Activated naive CD4-positive, alpha-beta T cell treated with anti-CD3 and anti-CD28 coated beads, Interleukin-2, amount 50 U/mL, for 72 hours (primary cell): ENCODE measurements at regions not wholly inside any gene's neighbourhood (a gene's known extent, or its start where the extent isn't known, plus 50 kb on each side); places are given as distances from the start of the nearest gene placed in this dataset.

Experiments used
- ATAC-seq, 2 donors: fragments of 150-1000 bp; cut with Tn5 transposase; 2 replicates each; pipeline ENCODE4 v1.10.0; 2021; ENCODE audit warnings: mild to moderate bottlenecking in 2 of 2, moderate library complexity in 2 of 2
- DNase-seq, 2 donors: peaks; one replicate each; pipeline ENCODE4 v3.0.0; 2021 to 2022; ENCODE audit warnings: low spot score in 2 of 2
- H3K27ac Mint-ChIP-seq, 2 donors: one replicate each; pipeline ENCODE4 v1.8.0; 2022; ENCODE audit warnings: mild to moderate bottlenecking in 2 of 2, mixed read lengths in 2 of 2
- H3K36me3 Mint-ChIP-seq, 2 donors: one replicate each; pipeline ENCODE4 v1.8.0; 2022; ENCODE audit warnings: mixed read lengths in 2 of 2
- H3K9me3 Mint-ChIP-seq, 2 donors: one replicate each; pipeline ENCODE4 v1.8.0; 2022; ENCODE audit warnings: mixed read lengths in 2 of 2

- no peak overlapping the region for H3K27ac Mint-ChIP-seq
- DNase-seq (no peak), ATAC-seq (no peak)
- peaks cover 14 to 17% of the 10 kb centered on the region in 2 donors for H3K9me3 Mint-ChIP-seq
- H3K36me3 Mint-ChIP-seq: no peaks in the 10 kb centered on the region
Observed at GRCh38 chr1:82689217-82689616, 888.5 kb downstream of the ADGRL2 start.

GRCh38 chr1:82686774-82687173 lies 886.0 kb downstream of the ADGRL2 start:
- ATAC-seq: no peak
- DNase-seq: no peak
- Mint-ChIP-seq H3K27ac (no peak overlapping the region), H3K9me3 (peaks cover 14 to 21% of the 10 kb centered on the region in 2 donors), H3K36me3 (no peaks in the 10 kb centered on the region)

DNA sequence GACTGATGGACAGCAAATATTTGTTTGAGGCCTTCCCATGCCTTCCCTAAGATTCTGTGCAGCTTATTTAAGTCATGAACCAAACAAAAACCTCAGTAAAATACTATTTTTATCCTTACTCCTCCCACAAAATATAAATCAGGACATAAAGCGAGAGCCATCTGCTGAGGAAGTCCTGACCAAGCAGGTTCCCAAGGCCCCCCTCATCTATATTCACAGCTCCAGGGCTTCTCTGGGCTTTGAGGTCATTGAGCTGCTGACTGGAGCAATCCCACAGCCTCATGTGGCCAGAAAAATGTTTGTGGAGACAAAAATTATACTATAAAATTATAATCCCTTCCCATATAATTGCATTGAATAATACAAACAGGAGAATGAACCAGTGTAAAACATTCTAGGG lies 846.2 kb downstream of the ADGRL2 start:
- no peaks in the 10 kb centered on the region for H3K9me3 Mint-ChIP-seq
- H3K27ac Mint-ChIP-seq: no peak overlapping the region
- ATAC-seq (no peak), DNase-seq (no peak)
- H3K36me3 Mint-ChIP-seq: no peaks in the 10 kb centered on the region

DNA sequence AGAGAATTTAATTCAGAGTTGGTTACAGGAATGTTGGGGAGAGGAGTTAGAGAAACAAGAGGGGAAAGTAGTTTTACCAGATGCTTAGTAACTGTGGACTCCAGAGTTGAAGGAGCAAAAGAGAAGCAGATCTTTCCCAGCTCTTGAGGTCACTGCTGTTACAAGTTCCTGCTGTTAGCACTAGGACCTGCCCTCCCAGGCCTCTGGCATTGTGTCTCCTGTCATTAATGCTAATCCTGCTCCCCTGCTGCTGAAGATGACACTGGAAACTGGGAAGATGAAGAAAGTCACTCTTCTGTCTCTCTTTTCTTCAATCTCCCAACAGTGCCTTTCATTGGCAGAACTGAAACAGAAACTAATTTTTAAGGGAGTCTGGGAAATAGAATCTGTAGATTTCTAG lies 845.6 kb downstream of the ADGRL2 start:
- no peak for DNase-seq
- Mint-ChIP-seq H3K36me3 (no peaks in the 10 kb centered on the region), H3K27ac (no peak overlapping the region), H3K9me3 (no peaks in the 10 kb centered on the region)
- no peak for ATAC-seq

- DNase-seq: no peak
- Mint-ChIP-seq H3K9me3 (no peaks in the 10 kb centered on the region), H3K36me3 (no peaks in the 10 kb centered on the region), H3K27ac (no peak overlapping the region)
- no peak for ATAC-seq
Observed at GRCh38 chr1:82644186-82644915, 843.6 kb downstream of the ADGRL2 start.

- no peak for DNase-seq
- Mint-ChIP-seq H3K9me3 (no peaks in the 10 kb centered on the region), H3K27ac (no peak overlapping the region), H3K36me3 (no peaks in the 10 kb centered on the region)
- no peak for ATAC-seq
Observed at GRCh38 chr1:82640352-82640751, 839.6 kb downstream of the ADGRL2 start.

- DNase-seq: no peak
Observed at GRCh38 chr1:82634266-82634665, 833.5 kb downstream of the ADGRL2 start.

DNA sequence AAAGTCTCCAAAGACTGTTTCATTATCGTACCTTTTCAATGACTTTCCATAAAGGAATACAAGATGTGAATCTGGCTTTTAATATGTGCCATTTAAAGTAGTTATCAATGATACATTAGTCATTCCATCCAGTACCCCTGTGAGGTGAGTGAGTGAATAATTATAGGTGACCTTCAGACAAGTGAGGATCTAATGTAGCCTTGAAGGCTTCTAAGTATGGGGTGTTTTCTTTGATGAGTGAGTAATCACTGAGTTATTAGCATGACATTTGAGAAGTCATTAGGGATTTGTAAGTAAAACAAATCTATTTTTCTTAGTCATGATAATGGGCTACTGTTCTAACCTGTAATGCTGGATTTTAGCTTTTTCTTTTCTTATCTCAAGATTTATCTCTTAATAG lies 831.4 kb downstream of the ADGRL2 start:
- H3K9me3 Mint-ChIP-seq: peaks cover 0 to 5% of the 10 kb centered on the region in 2 donors
- ATAC-seq (no peak), DNase-seq (no peak)
- H3K36me3 Mint-ChIP-seq: no peaks in the 10 kb centered on the region
- H3K27ac Mint-ChIP-seq: no peak overlapping the region

More at GRCh38 chr1:82634266-82634665, 833.5 kb downstream of the ADGRL2 start:
- ATAC-seq: no peak
- Mint-ChIP-seq H3K36me3 (no peaks in the 10 kb centered on the region), H3K9me3 (peaks cover 0 to 5% of the 10 kb centered on the region in 2 donors), H3K27ac (no peak overlapping the region)

DNA sequence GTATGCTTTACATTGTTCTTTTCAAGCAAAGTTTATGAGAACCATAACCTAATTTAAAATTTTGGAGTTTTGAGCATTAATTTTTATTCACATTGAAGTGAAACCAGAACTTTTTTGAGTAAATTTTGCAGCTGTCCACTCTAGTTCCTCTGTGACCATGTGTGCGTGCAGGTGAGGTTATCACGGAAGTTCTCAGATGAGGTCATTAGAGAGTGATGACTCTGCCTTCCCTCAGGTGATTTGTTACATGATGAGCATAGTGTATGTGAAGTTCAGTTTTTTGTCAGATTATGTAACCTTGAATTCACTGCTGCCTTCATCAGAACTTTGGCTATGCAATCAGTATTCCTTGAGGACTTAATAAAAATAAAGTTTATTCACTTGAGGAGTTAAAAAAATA lies 828.2 kb downstream of the ADGRL2 start:
- peaks cover 5 to 11% of the 10 kb centered on the region in 2 donors for H3K9me3 Mint-ChIP-seq
- DNase-seq (no peak), ATAC-seq (no peak)
- H3K36me3 Mint-ChIP-seq: no peaks in the 10 kb centered on the region
- H3K27ac Mint-ChIP-seq: no peak overlapping the region

GRCh38 chr1:82625537-82625936 lies 824.8 kb downstream of the ADGRL2 start:
- no peak overlapping the region for H3K27ac Mint-ChIP-seq
- peaks cover 9% of the 10 kb centered on the region in 2 donors for H3K9me3 Mint-ChIP-seq
- H3K36me3 Mint-ChIP-seq: no peaks in the 10 kb centered on the region
- DNase-seq (no peak), ATAC-seq (no peak)

GRCh38 chr1:82621076-82621475 lies 820.3 kb downstream of the ADGRL2 start:
- DNase-seq (no peak), ATAC-seq (no peak)
- Mint-ChIP-seq H3K27ac (no peak overlapping the region), H3K9me3 (peaks cover 0 to 3% of the 10 kb centered on the region in 2 donors), H3K36me3 (no peaks in the 10 kb centered on the region)

DNA sequence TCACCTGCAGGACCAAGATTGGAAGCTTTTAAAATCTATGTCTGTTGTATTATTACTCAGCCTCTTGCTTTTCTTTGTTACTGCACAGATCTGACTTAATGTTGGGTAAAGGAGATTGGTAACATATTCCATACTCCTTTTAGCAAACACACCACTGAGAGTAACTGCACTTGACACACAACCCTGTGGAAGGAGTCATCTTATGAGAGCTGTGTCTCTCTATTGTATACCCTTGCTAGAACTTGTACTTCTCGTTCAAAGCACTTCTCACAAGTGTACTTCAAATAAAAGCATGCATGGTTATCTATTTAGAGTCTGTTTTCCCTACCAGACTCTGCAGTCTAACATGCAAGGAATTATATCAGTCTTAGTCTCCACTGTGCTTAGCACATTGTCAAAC lies 813.4 kb downstream of the ADGRL2 start:
- Mint-ChIP-seq H3K9me3 (no peaks in the 10 kb centered on the region), H3K36me3 (no peaks in the 10 kb centered on the region)
- ATAC-seq: no peak

DNA sequence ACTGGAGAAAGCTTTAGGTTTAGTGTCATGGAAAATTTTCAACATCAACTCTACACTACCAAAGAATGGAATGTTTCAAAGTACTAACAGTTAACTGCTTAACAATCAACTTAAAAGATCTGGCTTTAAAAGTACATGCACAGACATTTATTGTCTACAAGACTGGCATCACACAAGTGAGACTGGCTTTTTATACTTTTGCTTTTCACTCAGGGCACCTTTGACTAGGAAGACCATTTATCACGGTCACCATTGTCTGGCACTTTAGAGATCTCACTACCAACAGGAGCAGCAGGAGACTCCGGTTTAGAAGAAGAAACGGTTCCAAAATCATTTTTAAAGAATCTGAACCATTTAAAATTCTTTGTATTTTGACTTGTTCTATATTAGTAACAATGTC lies 812.3 kb downstream of the ADGRL2 start:
- no peaks in the 10 kb centered on the region for H3K36me3 Mint-ChIP-seq
- DNase-seq: no peak
- ATAC-seq: no peak
- no peak overlapping the region for H3K27ac Mint-ChIP-seq
- H3K9me3 Mint-ChIP-seq: no peaks in the 10 kb centered on the region

More for the DNA sequence above, 813.4 kb downstream of the ADGRL2 start:
- H3K27ac Mint-ChIP-seq: no peak overlapping the region
- no peak for DNase-seq

- H3K9me3 Mint-ChIP-seq: no peaks in the 10 kb centered on the region
- no peak for DNase-seq
Observed at GRCh38 chr1:82606546-82606945, 805.8 kb downstream of the ADGRL2 start.

DNA sequence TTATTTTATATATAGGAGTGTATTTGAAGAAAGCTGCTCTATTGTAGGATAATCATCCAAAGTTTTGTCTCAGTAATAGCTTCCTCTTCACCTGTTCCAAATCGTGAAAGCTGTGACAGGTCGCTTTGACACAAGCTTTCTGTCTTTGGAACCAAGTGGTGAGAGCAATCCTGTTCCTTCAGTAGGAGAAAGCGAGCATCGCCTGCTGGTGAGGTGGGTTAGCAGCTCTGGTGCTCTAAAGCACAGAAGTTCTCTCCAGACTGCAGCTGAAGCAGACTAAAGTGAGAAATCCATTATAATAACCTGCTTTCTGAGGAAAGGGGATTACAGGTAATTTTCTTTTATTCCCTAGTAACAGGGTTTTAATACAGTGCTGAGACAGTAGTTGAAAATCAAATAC lies 803.8 kb downstream of the ADGRL2 start:
- ATAC-seq (no peak), DNase-seq (no peak)
- H3K27ac Mint-ChIP-seq: no peak overlapping the region
- no peaks in the 10 kb centered on the region for H3K9me3 Mint-ChIP-seq
- H3K36me3 Mint-ChIP-seq: no peaks in the 10 kb centered on the region

More at GRCh38 chr1:82606546-82606945, 805.8 kb downstream of the ADGRL2 start:
- no peak overlapping the region for H3K27ac Mint-ChIP-seq
- ATAC-seq: no peak
- H3K36me3 Mint-ChIP-seq: no peaks in the 10 kb centered on the region

DNA sequence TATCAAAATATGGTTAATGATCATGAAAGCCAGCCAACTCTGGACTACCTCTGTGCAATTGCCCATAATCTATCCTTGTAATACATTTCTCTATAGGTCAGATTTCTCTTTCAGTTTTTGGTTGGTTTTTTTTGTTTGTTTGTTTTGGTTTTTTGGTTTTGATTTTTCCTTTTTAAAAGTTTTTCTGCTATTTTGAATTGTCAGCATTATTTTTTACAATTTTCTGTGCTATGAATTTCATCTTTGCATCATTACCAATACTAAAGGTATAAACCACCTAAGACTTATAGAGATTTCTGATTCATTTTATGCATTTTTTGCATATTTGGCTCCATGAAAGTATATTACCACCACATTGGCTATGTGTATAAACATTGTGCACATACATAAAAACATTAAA lies 799.6 kb downstream of the ADGRL2 start:
- ATAC-seq: no peak
- H3K9me3 Mint-ChIP-seq: peaks cover 0 to 3% of the 10 kb centered on the region in 2 donors
- H3K27ac Mint-ChIP-seq: no peak overlapping the region

DNA sequence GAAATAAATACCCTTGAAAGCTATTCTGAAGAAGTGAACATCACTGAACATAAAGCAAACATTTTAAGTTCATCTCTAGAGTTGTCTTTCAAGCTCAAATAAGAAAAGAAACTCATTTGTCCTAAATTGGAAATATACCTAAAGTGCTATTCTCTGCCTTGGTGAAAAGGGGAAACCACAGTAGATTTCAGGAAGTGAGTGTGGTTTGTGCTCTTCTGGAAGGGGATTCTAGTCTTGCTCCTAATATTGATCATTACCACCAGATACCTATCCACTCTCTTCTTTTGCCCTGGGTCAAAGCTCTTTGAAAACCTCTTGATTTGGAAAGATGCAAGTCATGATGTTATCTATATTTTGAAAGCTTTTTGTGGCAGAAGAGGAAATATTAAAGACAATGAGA lies 798.1 kb downstream of the ADGRL2 start:
- ATAC-seq: no peak
- no peaks in the 10 kb centered on the region for H3K36me3 Mint-ChIP-seq

More for the DNA sequence above, 799.6 kb downstream of the ADGRL2 start:
- DNase-seq: no peak
- H3K36me3 Mint-ChIP-seq: no peaks in the 10 kb centered on the region

DNA sequence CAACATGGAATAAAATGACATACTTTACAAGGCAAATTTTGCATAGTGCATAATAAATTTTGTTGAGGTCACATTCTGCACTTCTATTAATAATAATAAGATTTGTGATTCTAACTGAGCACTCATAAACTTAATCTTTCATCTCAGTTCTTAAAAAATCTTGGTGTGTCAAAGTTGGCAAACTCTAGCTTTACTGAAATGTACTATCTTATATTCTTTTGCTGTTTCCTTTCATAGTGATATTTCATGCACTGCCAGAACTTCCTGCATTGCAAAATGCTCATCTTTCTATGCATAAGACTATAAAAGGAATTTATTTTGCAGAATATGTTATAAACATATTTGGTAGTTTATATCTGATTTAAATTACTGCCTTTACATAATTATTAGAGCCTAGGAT lies 797.6 kb downstream of the ADGRL2 start:
- H3K27ac Mint-ChIP-seq: no peak overlapping the region

More for the DNA sequence above, 798.1 kb downstream of the ADGRL2 start:
- Mint-ChIP-seq H3K9me3 (peaks cover 0 to 3% of the 10 kb centered on the region in 2 donors), H3K27ac (no peak overlapping the region)
- no peak for DNase-seq

More for the DNA sequence above, 797.6 kb downstream of the ADGRL2 start:
- Mint-ChIP-seq H3K9me3 (peaks cover 0 to 3% of the 10 kb centered on the region in 2 donors), H3K36me3 (no peaks in the 10 kb centered on the region)
- no peak for DNase-seq
- no peak for ATAC-seq
